ENCODE measurements at regions not wholly inside any gene's neighbourhood (a gene's known extent, or its start where the extent isn't known, plus 50 kb on each side); places are given as distances from the start of the nearest gene placed in this dataset.

DNA sequence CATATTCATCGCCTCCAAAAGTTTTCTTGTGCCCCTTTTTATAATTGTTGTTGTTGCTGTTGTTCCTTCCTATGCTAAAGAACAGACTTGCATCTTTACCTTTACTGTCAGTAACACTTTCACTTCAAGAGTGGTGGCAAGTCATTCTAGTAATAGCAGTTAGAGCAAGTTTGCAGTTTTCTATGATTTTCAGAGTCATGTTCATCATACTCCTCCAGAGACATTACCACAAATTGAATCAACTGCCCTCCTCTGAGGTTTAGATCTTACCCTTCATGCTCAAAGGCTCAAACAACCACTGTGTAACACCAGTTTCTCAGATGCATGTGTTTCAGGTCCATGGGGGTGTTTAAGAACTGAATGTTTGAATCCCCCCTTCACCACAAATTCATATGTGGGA, 763.4 kb downstream of the LRFN5 start:
- intact Hi-C loops (cut with micrococcal nuclease; ENCODE audit: unreplicated experiment) (no loop called here), in situ Hi-C loops (cut with HindIII; ENCODE audit: extremely low pct_ligation_motif_present, low pct_unique_long_range_greater_than_20kb) (no loop called here)
- Histone ChIP-seq H3K9ac (ENCODE audit: insufficient read depth, low read depth, low read length) (no peak overlapping the region), H2AFZ (ENCODE audit: low read length) (no peak overlapping the region), H3K27me3 (ENCODE audit: control insufficient read depth in 1 of 2, insufficient read depth in 2 of 2, low read length in 2 of 2) (no peaks in the 10 kb centered on the region), H3K4me1 (ENCODE audit: insufficient read depth, low read length) (no peaks in the 10 kb centered on the region), H3K9me3 (ENCODE audit: low read length) (peaks cover 78% of the 10 kb centered on the region), H3K4me2 (ENCODE audit: low read depth, low read length) (no peak overlapping the region), H3K27ac (ENCODE audit: extremely low read length, insufficient read depth, low read length) (no peak overlapping the region), H3K79me2 (ENCODE audit: insufficient read depth, low read length) (no peaks in the 10 kb centered on the region), H4K20me1 (ENCODE audit: insufficient read depth, low read length) (no peaks in the 10 kb centered on the region), H3K4me3 (replicated peaks in 1 of 3; ENCODE audit: insufficient read depth in 1 of 3, low read depth in 2 of 3, low read length in 3 of 3) (no peak overlapping the region), H3K36me3 (replicated peaks in 1 of 2; ENCODE audit: control insufficient read depth in 1 of 2, insufficient read depth in 2 of 2, low read length in 2 of 2) (no peaks in the 10 kb centered on the region)
- TF ChIP-seq ZFP62 (CRISPR knock-in tag; IDR thresholded peaks at IDR 0.05), result no peak
- TF ChIP-seq, protein P1, sequence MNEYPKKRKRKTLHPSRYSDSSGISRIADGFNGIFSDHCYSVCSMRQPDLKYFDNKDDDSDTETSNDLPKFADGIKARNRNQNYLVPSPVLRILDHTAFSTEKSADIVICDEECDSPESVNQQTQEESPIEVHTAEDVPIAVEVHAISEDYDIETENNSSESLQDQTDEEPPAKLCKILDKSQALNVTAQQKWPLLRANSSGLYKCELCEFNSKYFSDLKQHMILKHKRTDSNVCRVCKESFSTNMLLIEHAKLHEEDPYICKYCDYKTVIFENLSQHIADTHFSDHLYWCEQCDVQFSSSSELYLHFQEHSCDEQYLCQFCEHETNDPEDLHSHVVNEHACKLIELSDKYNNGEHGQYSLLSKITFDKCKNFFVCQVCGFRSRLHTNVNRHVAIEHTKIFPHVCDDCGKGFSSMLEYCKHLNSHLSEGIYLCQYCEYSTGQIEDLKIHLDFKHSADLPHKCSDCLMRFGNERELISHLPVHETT (CRISPR knock-in tag; conservative IDR thresholded peaks at IDR 0.05), result no peak
- TF ChIP-seq, protein P2, sequence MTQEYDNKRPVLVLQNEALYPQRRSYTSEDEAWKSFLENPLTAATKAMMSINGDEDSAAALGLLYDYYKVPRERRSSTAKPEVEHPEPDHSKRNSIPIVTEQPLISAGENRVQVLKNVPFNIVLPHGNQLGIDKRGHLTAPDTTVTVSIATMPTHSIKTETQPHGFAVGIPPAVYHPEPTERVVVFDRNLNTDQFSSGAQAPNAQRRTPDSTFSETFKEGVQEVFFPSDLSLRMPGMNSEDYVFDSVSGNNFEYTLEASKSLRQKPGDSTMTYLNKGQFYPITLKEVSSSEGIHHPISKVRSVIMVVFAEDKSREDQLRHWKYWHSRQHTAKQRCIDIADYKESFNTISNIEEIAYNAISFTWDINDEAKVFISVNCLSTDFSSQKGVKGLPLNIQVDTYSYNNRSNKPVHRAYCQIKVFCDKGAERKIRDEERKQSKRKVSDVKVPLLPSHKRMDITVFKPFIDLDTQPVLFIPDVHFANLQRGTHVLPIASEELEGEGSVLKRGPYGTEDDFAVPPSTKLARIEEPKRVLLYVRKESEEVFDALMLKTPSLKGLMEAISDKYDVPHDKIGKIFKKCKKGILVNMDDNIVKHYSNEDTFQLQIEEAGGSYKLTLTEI (CRISPR knock-in tag; conservative IDR thresholded peaks at IDR 0.05), result no peak
- no peak for TF ChIP-seq ZNF670 (CRISPR knock-in tag; IDR thresholded peaks at IDR 0.05; ENCODE audit: borderline replicate concordance)
- no peak for TF ChIP-seq ZFYVE20 (CRISPR knock-in tag; IDR thresholded peaks at IDR 0.05; ENCODE audit: borderline replicate concordance, low read depth)
- TF ChIP-seq, protein P3, sequence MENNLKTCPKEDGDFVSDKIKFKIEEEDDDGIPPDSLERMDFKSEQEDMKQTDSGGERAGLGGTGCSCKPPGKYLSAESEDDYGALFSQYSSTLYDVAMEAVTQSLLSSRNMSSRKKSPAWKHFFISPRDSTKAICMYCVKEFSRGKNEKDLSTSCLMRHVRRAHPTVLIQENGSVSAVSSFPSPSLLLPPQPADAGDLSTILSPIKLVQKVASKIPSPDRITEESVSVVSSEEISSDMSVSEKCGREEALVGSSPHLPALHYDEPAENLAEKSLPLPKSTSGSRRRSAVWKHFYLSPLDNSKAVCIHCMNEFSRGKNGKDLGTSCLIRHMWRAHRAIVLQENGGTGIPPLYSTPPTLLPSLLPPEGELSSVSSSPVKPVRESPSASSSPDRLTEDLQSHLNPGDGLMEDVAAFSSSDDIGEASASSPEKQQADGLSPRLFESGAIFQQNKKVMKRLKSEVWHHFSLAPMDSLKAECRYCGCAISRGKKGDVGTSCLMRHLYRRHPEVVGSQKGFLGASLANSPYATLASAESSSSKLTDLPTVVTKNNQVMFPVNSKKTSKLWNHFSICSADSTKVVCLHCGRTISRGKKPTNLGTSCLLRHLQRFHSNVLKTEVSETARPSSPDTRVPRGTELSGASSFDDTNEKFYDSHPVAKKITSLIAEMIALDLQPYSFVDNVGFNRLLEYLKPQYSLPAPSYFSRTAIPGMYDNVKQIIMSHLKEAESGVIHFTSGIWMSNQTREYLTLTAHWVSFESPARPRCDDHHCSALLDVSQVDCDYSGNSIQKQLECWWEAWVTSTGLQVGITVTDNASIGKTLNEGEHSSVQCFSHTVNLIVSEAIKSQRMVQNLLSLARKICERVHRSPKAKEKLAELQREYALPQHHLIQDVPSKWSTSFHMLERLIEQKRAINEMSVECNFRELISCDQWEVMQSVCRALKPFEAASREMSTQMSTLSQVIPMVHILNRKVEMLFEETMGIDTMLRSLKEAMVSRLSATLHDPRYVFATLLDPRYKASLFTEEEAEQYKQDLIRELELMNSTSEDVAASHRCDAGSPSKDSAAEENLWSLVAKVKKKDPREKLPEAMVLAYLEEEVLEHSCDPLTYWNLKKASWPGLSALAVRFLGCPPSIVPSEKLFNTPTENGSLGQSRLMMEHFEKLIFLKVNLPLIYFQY (CRISPR knock-in tag; IDR thresholded peaks at IDR 0.05; ENCODE audit: borderline replicate concordance), result no peak
- no peak for TF ChIP-seq HES4 (CRISPR knock-in tag; IDR thresholded peaks at IDR 0.05; ENCODE audit: borderline replicate concordance)
- no peak for TF ChIP-seq ZNF629 (CRISPR knock-in tag; conservative IDR thresholded peaks at IDR 0.05)
- TF ChIP-seq TSC22D2 (CRISPR knock-in tag; IDR thresholded peaks at IDR 0.05; ENCODE audit: borderline replicate concordance), result no peak
- TF ChIP-seq MAFF (IDR thresholded peaks at IDR 0.05; ENCODE audit: low read depth, low read length), result no peak
- no peak for FAIRE-seq
- WGBS (ENCODE audit: low lambda C conversion rate), result 0% methylated on average over 1 of the region's 1 CpG
- ChIA-PET POLR2A (no interaction called here), CTCF (ENCODE audit: low intra/inter-chr PET ratio, low total read pairs) (no interaction called here)
- no peak for ATAC-seq
- no peak for DNase-seq (ENCODE audit: low spot score)
- no TSS peak for BruUV-seq (replicated peaks)
